Ovary (tissue), 7 donors: ENCODE measurements at regions not wholly inside any gene's neighbourhood (a gene's known extent, or its start where the extent isn't known, plus 50 kb on each side); places are given as distances from the start of the nearest gene placed in this dataset. TPM values are rescaled to one million over a fixed set of nuclear protein-coding genes. Genes with fewer than 3 reads are reported as not detected.
"Not testable (repeated sequence)": the region's sequence is repeated elsewhere in the genome, so short reads cannot be mapped to it uniquely, and the experiment has no call there.

Experiments
- DNase-seq, 5 donors: peaks; one replicate each; pipeline ENCODE4 v3.0.0-alpha.2; 2019 to 2020
- H3K27ac ChIP-seq, 2 donors: fragments of 200-600 bp; one replicate each; pipeline versions ENCODE4 v1.5.1 to v1.8.0; 2019 to 2022
- H3K27me3 ChIP-seq: fragments of 200-600 bp; one replicate; pipeline ENCODE4 v1.8.0; 2022
- H3K36me3 ChIP-seq: fragments of 200-600 bp; sonication (generic); one replicate; pipeline ENCODE4 v1.5.1; 2019
- H3K4me1 ChIP-seq: one replicate; pipeline ENCODE4 v1.8.1; 2013; ENCODE audit warnings: mild to moderate bottlenecking, moderate library complexity; ENCODE audit not compliant: insufficient read depth
- H3K4me3 ChIP-seq: fragments of 200-600 bp; sonication (generic); one replicate; pipeline ENCODE4 v1.5.1; 2017
- H3K9me3 ChIP-seq, 2 donors: fragments of 200-600 bp in 1 of 2; sonication (generic) in 1 of 2; one replicate each; pipeline versions ENCODE4 v1.5.1 to v1.8.1; 2013 to 2019; ENCODE audit warnings: mild to moderate bottlenecking in 1 of 2, moderate library complexity in 1 of 2
- EP300 ChIP-seq: sonication (generic); formaldehyde crosslinking; IDR thresholded peaks from one replicate; pipeline ENCODE4 v1.6.1; 2017; ENCODE audit warnings: antibody characterized with exemption
- POLR2A ChIP-seq: fragments of 450-650 bp; IDR thresholded peaks from one replicate; pipeline ENCODE4 v1.6.1; 2017; ENCODE audit warnings: antibody characterized with exemption, mild to moderate bottlenecking, moderate library complexity
- WGBS, 3 donors: extraction: QIAGEN DNeasy Blood & Tissue Kit in 1 of 3; methylation state at CpG; one replicate each; pipeline versions ENCODE4 v1.1.5 to v1.1.7; 2013 to 2017; 5-methylcytosine and 5-hydroxymethylcytosine counted together
- intact Hi-C, 4 donors: fragments of 100-400 bp; cut with DNase I; formaldehyde crosslinking; loops; one replicate each; pipeline versions ENCODE4 v1.11.0 to v1.15.1; 2022 to 2023
- small RNA-seq: library from RNA; depleted of rRNA; stranded (forward); fragments of <200 nt; gene quantifications from one replicate; pipeline ENCODE3, GENCODE V24; 2016
- TF ChIP-seq, protein P1 (sequence below), 3 donors: fragments of 450-650 bp in 2 of 3; fragments of 200-600 bp in 1 of 3; IDR thresholded peaks; one replicate each; pipeline versions ENCODE4 v1.5.1 to v1.8.0; 2016 to 2022; ENCODE audit warnings: antibody characterized with exemption in 3 of 3, mild to moderate bottlenecking in 1 of 3
- donor health status: DM: no; HTN: no; CAD: no; lungs with moderate emphysema.
- donor health status: DM: no; HTN: no; CAD: no.
- donor health status: Bipolar disorder and iron deficiency.
- donor health status: DM: no; HTN: no; CAD: no.
- donor health status: DM: yes; HTN: yes; CAD: no.

DNA sequence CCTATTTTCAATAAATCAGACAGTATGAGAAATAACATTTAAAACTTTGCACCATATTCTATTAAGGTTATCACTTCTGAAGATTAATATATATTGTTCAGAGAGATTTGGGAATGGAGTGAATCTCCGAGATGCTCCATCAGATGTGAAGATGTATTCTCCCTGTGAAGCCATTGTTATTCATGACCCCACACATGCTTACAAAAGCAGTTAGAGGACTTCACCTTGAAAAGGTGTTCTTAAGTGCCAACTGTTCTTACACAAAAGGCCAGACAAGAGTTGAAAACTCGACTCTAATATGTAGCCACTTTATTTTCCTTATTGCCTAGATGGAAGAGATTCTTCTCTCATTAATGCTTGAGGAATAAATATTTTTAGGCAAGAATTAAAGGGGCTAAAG is 54.3 kb upstream of the NEIL3 start:
- no peak overlapping the region for H3K27ac ChIP-seq
- TF ChIP-seq EP300 (no peak), POLR2A (no peak)
- TF ChIP-seq, protein P1, sequence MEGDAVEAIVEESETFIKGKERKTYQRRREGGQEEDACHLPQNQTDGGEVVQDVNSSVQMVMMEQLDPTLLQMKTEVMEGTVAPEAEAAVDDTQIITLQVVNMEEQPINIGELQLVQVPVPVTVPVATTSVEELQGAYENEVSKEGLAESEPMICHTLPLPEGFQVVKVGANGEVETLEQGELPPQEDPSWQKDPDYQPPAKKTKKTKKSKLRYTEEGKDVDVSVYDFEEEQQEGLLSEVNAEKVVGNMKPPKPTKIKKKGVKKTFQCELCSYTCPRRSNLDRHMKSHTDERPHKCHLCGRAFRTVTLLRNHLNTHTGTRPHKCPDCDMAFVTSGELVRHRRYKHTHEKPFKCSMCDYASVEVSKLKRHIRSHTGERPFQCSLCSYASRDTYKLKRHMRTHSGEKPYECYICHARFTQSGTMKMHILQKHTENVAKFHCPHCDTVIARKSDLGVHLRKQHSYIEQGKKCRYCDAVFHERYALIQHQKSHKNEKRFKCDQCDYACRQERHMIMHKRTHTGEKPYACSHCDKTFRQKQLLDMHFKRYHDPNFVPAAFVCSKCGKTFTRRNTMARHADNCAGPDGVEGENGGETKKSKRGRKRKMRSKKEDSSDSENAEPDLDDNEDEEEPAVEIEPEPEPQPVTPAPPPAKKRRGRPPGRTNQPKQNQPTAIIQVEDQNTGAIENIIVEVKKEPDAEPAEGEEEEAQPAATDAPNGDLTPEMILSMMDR (IDR thresholded peaks at IDR 0.05) = no peak
- no peak overlapping the region for H3K4me3 ChIP-seq
- H3K36me3 ChIP-seq = no peaks in the 10 kb centered on the region
- no peak for DNase-seq
- H3K9me3 ChIP-seq = no peaks in the 10 kb centered on the region
- WGBS, 3 donors = 62 to 69% (median 66%) methylated on average over 2 of the region's 2 CpGs
- no peaks in the 10 kb centered on the region for H3K27me3 ChIP-seq
- intact Hi-C loops = no loop called here
- H3K4me1 ChIP-seq = no peaks in the 10 kb centered on the region

DNA sequence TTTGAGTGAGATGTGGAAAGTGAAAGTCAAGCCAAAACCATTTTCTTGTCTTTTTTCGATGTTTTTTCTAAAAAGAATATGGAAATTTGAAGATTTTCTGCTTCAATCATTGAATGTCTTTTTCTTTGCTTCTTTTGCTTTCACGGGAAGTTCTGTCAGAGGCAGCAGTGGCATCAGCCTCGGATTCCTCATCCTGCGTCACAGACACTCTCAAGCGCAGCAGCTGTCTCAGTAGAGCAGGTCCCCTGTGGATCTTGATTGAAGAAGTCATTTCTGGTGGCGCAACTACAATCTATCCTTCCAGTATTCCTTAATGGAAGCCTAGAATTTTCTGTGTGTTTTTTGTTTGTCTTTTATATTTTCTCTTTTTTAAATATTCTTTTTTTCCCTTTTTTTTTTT is 52.7 kb upstream of the NEIL3 start:
- no peak overlapping the region for H3K27ac ChIP-seq
- no peaks in the 10 kb centered on the region for H3K4me1 ChIP-seq
- TF ChIP-seq POLR2A = no peak
- no peak for TF ChIP-seq EP300
- TF ChIP-seq, protein P1 (IDR thresholded peaks at IDR 0.05) = no peak
- intact Hi-C loops = no loop called here
- H3K27me3 ChIP-seq = no peaks in the 10 kb centered on the region
- H3K4me3 ChIP-seq = no peak overlapping the region
- no peaks in the 10 kb centered on the region for H3K9me3 ChIP-seq
- no peak for DNase-seq
- WGBS, 3 donors = 73 to 87% (median 75%) methylated on average over 6 of the region's 6 CpGs
- no peaks in the 10 kb centered on the region for H3K36me3 ChIP-seq

DNA sequence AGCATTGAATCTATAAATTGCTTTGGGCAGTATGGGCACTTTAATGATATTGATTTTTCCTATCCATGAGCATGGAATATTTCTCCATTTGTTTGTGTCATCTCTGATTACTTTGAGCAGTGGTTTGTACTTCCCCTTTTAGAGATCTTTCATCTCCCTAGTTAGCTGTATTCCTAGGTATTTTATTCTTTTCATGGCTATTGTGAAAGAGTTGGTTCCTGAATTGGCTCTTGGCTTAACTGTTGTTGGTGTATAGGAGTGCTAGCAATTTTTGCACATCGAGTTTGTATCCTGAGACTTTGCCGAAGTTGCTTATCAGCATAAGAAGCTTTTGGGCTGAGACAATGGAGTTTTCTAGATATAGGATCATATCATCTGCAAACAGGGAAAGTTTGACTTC is 50.2 kb upstream of the NEIL3 start:
- H3K27ac ChIP-seq, H3K27me3 ChIP-seq, DNase-seq, intact Hi-C loops, H3K4me1 ChIP-seq, H3K9me3 ChIP-seq, H3K36me3 ChIP-seq, H3K4me3 ChIP-seq: not testable (repeated sequence)
- WGBS, 3 donors = 88 to 95% (median 91%) methylated on average over 2 of the region's 2 CpGs

Small RNA genes lying in the stretch of these regions (small RNA-seq; reads per million reads assigned to genes)
- not detected for gene RN7SKP136
